SK-N-SH (cell line): ENCODE measurements at regions not wholly inside any gene's neighbourhood (a gene's known extent, or its start where the extent isn't known, plus 50 kb on each side); places are given as distances from the start of the nearest gene placed in this dataset.

Experiments used
- CTCF ChIA-PET: fragments of 300-600, 350-600 bp; formaldehyde crosslinking; extraction: SDS; loops from one replicate; lab custom pipeline; 2021; lab: Yijun Ruan, JAX
- POLR2A ChIA-PET: fragments of 350-600 bp; sonication (Branson Sonifier 250); formaldehyde crosslinking; extraction: SDS; loops from one replicate; lab custom pipeline; 2020; ENCODE audit warnings: antibody characterized with exemption, inconsistent platforms; lab: Yijun Ruan, JAX
- DNase-seq: peaks from one replicate; pipeline ENCODE4 v3.0.0; 2012
- H2AFZ ChIP-seq: fragments of 200-600 bp; sonication (generic); 2 replicates; pipeline ENCODE4 v1.8.1; 2016; ENCODE audit warnings: antibody characterized with exemption, mild to moderate bottlenecking, low read depth
- H3F3A ChIP-seq: fragments of 200-600 bp; sonication (generic); replicated peaks from 2 replicates; pipeline ENCODE3; 2016; ENCODE audit warnings: antibody characterized with exemption, mild to moderate bottlenecking; ENCODE audit not compliant: insufficient read depth
- H3K27ac ChIP-seq, 2 experiments: fragments of 200-500 bp in 1 of 2; fragments of 200-600 bp in 1 of 2; sonication (Bioruptor generic) in 1 of 2; sonication (generic), shearing (Covaris generic) in 1 of 2; 2 replicates each; pipeline versions ENCODE4 v1.5.1 to v1.6.1; 2014 to 2016; ENCODE audit warnings: low read depth in 2 of 2, inconsistent platforms in 1 of 2, low read length in 1 of 2, mild to moderate bottlenecking in 1 of 2, mixed read lengths in 1 of 2
- H3K27me3 ChIP-seq: fragments of 200-600 bp; sonication (generic), shearing (Covaris generic); 2 replicates; pipeline ENCODE4 v1.6.1; 2016; ENCODE audit warnings: mixed run types; ENCODE audit not compliant: insufficient read depth
- H3K36me3 ChIP-seq, 2 experiments: fragments of 200-500 bp in 1 of 2; fragments of 200-600 bp in 1 of 2; sonication (Bioruptor generic) in 1 of 2; sonication (generic) in 1 of 2; replicated peaks in 1 of 2; 2 replicates each; pipeline versions ENCODE3 to v1.5.1; 2014 to 2016; ENCODE audit warnings: low read length in 1 of 2, mild to moderate bottlenecking in 1 of 2; ENCODE audit not compliant: insufficient read depth in 2 of 2, control insufficient read depth in 1 of 2
- H3K4me1 ChIP-seq, 2 experiments: fragments of 200-500 bp in 1 of 2; fragments of 200-600 bp in 1 of 2; sonication (Bioruptor generic) in 1 of 2; sonication (generic), shearing (Covaris generic) in 1 of 2; 2 replicates each; pipeline versions ENCODE4 v1.5.1 to v1.6.1; 2014 to 2016; ENCODE audit warnings: low read depth in 1 of 2, low read length in 1 of 2, mixed run types in 1 of 2; ENCODE audit not compliant: insufficient read depth in 2 of 2, control insufficient read depth in 1 of 2
- H3K4me2 ChIP-seq: fragments of 200-600 bp; sonication (generic), shearing (Covaris generic); 2 replicates; pipeline ENCODE4 v1.6.1; 2017; ENCODE audit warnings: mixed run types
- H3K4me3 ChIP-seq, 2 experiments: fragments of 200-500 bp in 1 of 2; fragments of 200-600 bp in 1 of 2; sonication (Bioruptor generic) in 1 of 2; sonication (generic), shearing (Covaris generic) in 1 of 2; 2 replicates each; pipeline versions ENCODE4 v1.5.1 to v1.8.1; 2014 to 2016; ENCODE audit warnings: low read depth in 2 of 2, inconsistent platforms in 1 of 2, low read length in 1 of 2, mild to moderate bottlenecking in 1 of 2, mixed read lengths in 1 of 2, moderate library complexity in 1 of 2
- H3K79me2 ChIP-seq: fragments of 200-600 bp; sonication (generic); 2 replicates; pipeline ENCODE4 v1.8.1; 2017; ENCODE audit warnings: mild to moderate bottlenecking; ENCODE audit not compliant: insufficient read depth
- H3K9ac ChIP-seq: fragments of 200-600 bp; sonication (generic); 2 replicates; pipeline ENCODE4 v1.6.1; 2017; ENCODE audit warnings: mixed run types
- H3K9me2 ChIP-seq: fragments of 200-600 bp; sonication (generic); 2 replicates; pipeline ENCODE4 v1.6.1; 2017; ENCODE audit warnings: mixed run types
- H3K9me3 ChIP-seq: fragments of 200-600 bp; sonication (generic); 2 replicates; pipeline ENCODE4 v1.6.1; 2017; ENCODE audit warnings: mixed run types, mild to moderate bottlenecking, moderate library complexity
- H4K20me1 ChIP-seq: fragments of 200-600 bp; sonication (generic); 2 replicates; pipeline ENCODE4 v1.6.1; 2017; ENCODE audit warnings: mild to moderate bottlenecking, mixed run types; ENCODE audit not compliant: insufficient read depth
- CTCF ChIP-seq: fragments of 200-600 bp; sonication (generic); IDR thresholded peaks from 2 replicates; pipeline ENCODE4 v1.6.1; 2017; ENCODE audit warnings: antibody characterized with exemption, mild to moderate bottlenecking, moderate library complexity
- FOXJ3 ChIP-seq: sonication (generic); formaldehyde crosslinking; IDR thresholded peaks from 2 replicates; pipeline ENCODE4 v1.5.1; 2020; ENCODE audit warnings: mild to moderate bottlenecking, missing genetic modification reagents
- GATA2 ChIP-seq: sonication (generic); formaldehyde crosslinking; IDR thresholded peaks from 2 replicates; pipeline ENCODE4 v1.5.0; 2020; ENCODE audit warnings: mild to moderate bottlenecking, missing genetic modification reagents
- MXI1 ChIP-seq: IDR thresholded peaks from 2 replicates; pipeline ENCODE4 v1.6.1; 2012; ENCODE audit warnings: mild to moderate bottlenecking, low read depth, low read length, improper control_type of control experiment
- NRF1 ChIP-seq: IDR thresholded peaks from 2 replicates; pipeline ENCODE4 v1.6.1; 2012; ENCODE audit warnings: low read depth, mild to moderate bottlenecking, low read length
- SIN3A ChIP-seq: IDR thresholded peaks from 2 replicates; pipeline ENCODE4 v1.6.1; 2012; ENCODE audit warnings: low read depth, mild to moderate bottlenecking, low read length, moderate library complexity, borderline replicate concordance
- TAF1 ChIP-seq: IDR thresholded peaks from 2 replicates; pipeline ENCODE4 v1.6.1; 2012; ENCODE audit warnings: low read depth, mild to moderate bottlenecking, low read length, moderate library complexity, borderline replicate concordance
- WGBS: methylation state at CpG from one replicate; pipeline ENCODE4 v1.1.6; 2017; ENCODE audit warnings: low lambda C conversion rate; 5-methylcytosine and 5-hydroxymethylcytosine counted together

GRCh38 chr13:83166550-83166949 lies 715.7 kb downstream of the SLITRK1 start:
- no peaks in the 10 kb centered on the region for H3F3A ChIP-seq
- H3K27me3 ChIP-seq: no peaks in the 10 kb centered on the region
- no peak overlapping the region for H3K4me2 ChIP-seq
- no peaks in the 10 kb centered on the region for H4K20me1 ChIP-seq
- H3K9me2 ChIP-seq: no peaks in the 10 kb centered on the region
- no peak for TF ChIP-seq GATA2 (CRISPR knock-in tag)
- TF ChIP-seq TAF1: no peak
- ChIA-PET CTCF (no interaction called here), POLR2A (no interaction called here)
- H3K79me2 ChIP-seq: no peaks in the 10 kb centered on the region
- no peak for DNase-seq
- no peaks in the 10 kb centered on the region; the same call in 1 of the 2 replicates for H3K9me3 ChIP-seq
- H3K9ac ChIP-seq: no peak overlapping the region
- H3K4me3 ChIP-seq: no peak overlapping the region
- H3K36me3 ChIP-seq: no peaks in the 10 kb centered on the region
- no peak overlapping the region for H2AFZ ChIP-seq
- H3K4me1 ChIP-seq: no peaks in the 10 kb centered on the region
- H3K27ac ChIP-seq: no peak overlapping the region

GRCh38 chr13:83162493-83162892 lies 719.8 kb downstream of the SLITRK1 start:
- Histone ChIP-seq H3F3A (no peaks in the 10 kb centered on the region), H3K79me2 (no peaks in the 10 kb centered on the region), H3K9me3 (no peaks in the 10 kb centered on the region; the same call in 1 of the 2 replicates), H3K4me1 (no peaks in the 10 kb centered on the region), H3K4me3 (no peak overlapping the region), H2AFZ (peak overlapping the region; percentile 62; the same call in 1 of the 2 replicates), H4K20me1 (no peaks in the 10 kb centered on the region), H3K27me3 (no peaks in the 10 kb centered on the region), H3K4me2 (no peak overlapping the region), H3K36me3 (no peaks in the 10 kb centered on the region), H3K9ac (no peak overlapping the region), H3K27ac (no peak overlapping the region), H3K9me2 (no peaks in the 10 kb centered on the region)
- ChIA-PET CTCF (no interaction called here), POLR2A (no interaction called here)
- WGBS: 0% methylated on average over 2 of the region's 2 CpGs
- TF ChIP-seq GATA2 (CRISPR knock-in tag) (no peak), NRF1 (no peak), MXI1 (no peak)
- DNase-seq: no peak

- 25% methylated on average over 2 of the region's 2 CpGs for WGBS
- H4K20me1 ChIP-seq: no peaks in the 10 kb centered on the region
- H3K79me2 ChIP-seq: no peaks in the 10 kb centered on the region
- H3K4me2 ChIP-seq: no peak overlapping the region
- POLR2A ChIA-PET: no interaction called here
- H3F3A ChIP-seq: no peaks in the 10 kb centered on the region
- no peak overlapping the region for H3K4me3 ChIP-seq
- no peak overlapping the region for H3K9ac ChIP-seq
- no peaks in the 10 kb centered on the region for H3K9me2 ChIP-seq
- H2AFZ ChIP-seq: no peak overlapping the region
- TF ChIP-seq CTCF (no peak), FOXJ3 (CRISPR knock-in tag) (no peak), NRF1 (no peak), SIN3A (no peak)
- TF ChIP-seq, all 33 proteins: peak for 0
- Histone ChIP-seq H3K36me3 (no peaks in the 10 kb centered on the region), H3K4me1 (no peaks in the 10 kb centered on the region), H3K27me3 (no peaks in the 10 kb centered on the region), H3K27ac (no peak overlapping the region), H3K9me3 (no peaks in the 10 kb centered on the region)
- no peak for DNase-seq
- CTCF ChIA-PET: no interaction called here
Measured at GRCh38 chr13:83153848-83154247, 728.4 kb downstream of the SLITRK1 start.
